HG02642 (cell line): ENCODE measurements at regions not wholly inside any gene's neighbourhood (a gene's known extent, or its start where the extent isn't known, plus 50 kb on each side); places are given as distances from the start of the nearest gene placed in this dataset.
"Not testable (repeated sequence)": the region's sequence is repeated elsewhere in the genome, so short reads cannot be mapped to it uniquely, and the experiment has no call there.

ENCODE experiments used
- ATAC-seq: cut with Tn5 transposase; IDR thresholded peaks from one replicate; pipeline ENCODE4 v1.9.1; 2021; ENCODE audit warnings: mild to moderate bottlenecking; ENCODE audit not compliant: unreplicated experiment, poor library complexity

- no peak for ATAC-seq
These were observed 349.8 kb downstream of the DLEU7 start for GRCh38 chr13:50493683-50494082.

GRCh38 chr13:50494138-50494537, 349.4 kb downstream of the DLEU7 start:
- ATAC-seq, result no peak

- not testable (repeated sequence) for ATAC-seq
These were observed 340.3 kb downstream of the DLEU7 start for GRCh38 chr13:50503212-50503611.

- ATAC-seq, result no peak
These were observed 334.3 kb downstream of the DLEU7 start for GRCh38 chr13:50509167-50509566.

GRCh38 chr13:50509771-50510441, 333.6 kb downstream of the DLEU7 start:
- no peak for ATAC-seq

- not testable (repeated sequence) for ATAC-seq
These were observed 332.5 kb downstream of the DLEU7 start for GRCh38 chr13:50510885-50511545.

- peak; percentile 57 for ATAC-seq
These were observed 331.6 kb downstream of the DLEU7 start for GRCh38 chr13:50511877-50512341.

- peak; percentile 91 for ATAC-seq
These were observed 330.8 kb downstream of the DLEU7 start for GRCh38 chr13:50512474-50513299.

- ATAC-seq, result no peak
These were observed 330.1 kb downstream of the DLEU7 start for GRCh38 chr13:50513300-50513877.

- no peak for ATAC-seq
These were observed 329.2 kb downstream of the DLEU7 start for GRCh38 chr13:50514249-50514648.

- ATAC-seq, result no peak
These were observed 325.4 kb downstream of the DLEU7 start for GRCh38 chr13:50518131-50518530.

- no peak for ATAC-seq
These were observed 324.7 kb downstream of the DLEU7 start for GRCh38 chr13:50518781-50519201.

GRCh38 chr13:50519866-50520265, 323.6 kb downstream of the DLEU7 start:
- no peak for ATAC-seq

GRCh38 chr13:50521006-50521830, 322.3 kb downstream of the DLEU7 start:
- no peak for ATAC-seq

- ATAC-seq, result no peak
These were observed 321.7 kb downstream of the DLEU7 start for GRCh38 chr13:50521831-50522149.

GRCh38 chr13:50522506-50522905, 321.0 kb downstream of the DLEU7 start:
- no peak for ATAC-seq

GRCh38 chr13:50523307-50523706, 320.2 kb downstream of the DLEU7 start:
- no peak for ATAC-seq

GRCh38 chr13:50524560-50524959, 318.9 kb downstream of the DLEU7 start:
- no peak for ATAC-seq

GRCh38 chr13:50526661-50527071, 316.8 kb downstream of the DLEU7 start:
- no peak for ATAC-seq

- ATAC-seq, result no peak
These were observed 316.3 kb downstream of the DLEU7 start for GRCh38 chr13:50527188-50527587.
